Endothelial cell (in vitro differentiated cells): ENCODE measurements at regions not wholly inside any gene's neighbourhood (a gene's known extent, or its start where the extent isn't known, plus 50 kb on each side); places are given as distances from the start of the nearest gene placed in this dataset.

ENCODE experiments used
- DNase-seq: peaks from one replicate; pipeline ENCODE4 v3.0.0; 2021; ENCODE audit warnings: low spot score
- H3K27ac Mint-ChIP-seq: one replicate; pipeline ENCODE4 v1.8.0; 2021; ENCODE audit warnings: mixed read lengths, inconsistent platforms; ENCODE audit not compliant: unreplicated experiment
- H3K27me3 Mint-ChIP-seq: one replicate; pipeline ENCODE4 v1.8.0; 2021; ENCODE audit warnings: mild to moderate bottlenecking, moderate library complexity, mixed read lengths, inconsistent platforms; ENCODE audit not compliant: unreplicated experiment
- H3K36me3 Mint-ChIP-seq: one replicate; pipeline ENCODE4 v1.8.0; 2021; ENCODE audit warnings: mild to moderate bottlenecking, low read depth, mixed read lengths, inconsistent platforms; ENCODE audit not compliant: unreplicated experiment
- H3K4me1 Mint-ChIP-seq: one replicate; pipeline ENCODE4 v1.8.0; 2021; ENCODE audit warnings: mild to moderate bottlenecking, mixed read lengths, inconsistent platforms; ENCODE audit not compliant: unreplicated experiment
- H3K4me3 Mint-ChIP-seq: one replicate; pipeline ENCODE4 v1.8.0; 2021; ENCODE audit warnings: mild to moderate bottlenecking, mixed read lengths, inconsistent platforms; ENCODE audit not compliant: unreplicated experiment
- H3K9me3 Mint-ChIP-seq: one replicate; pipeline ENCODE4 v1.8.0; 2021; ENCODE audit warnings: mixed read lengths, inconsistent platforms; ENCODE audit not compliant: unreplicated experiment
- TF ChIP-seq, protein P1 (sequence below): fragments of 200-600 bp; sonication (generic); IDR thresholded peaks from one replicate; pipeline ENCODE4 v1.5.0; 2021; ENCODE audit warnings: antibody characterized with exemption; ENCODE audit not compliant: unreplicated experiment

DNA sequence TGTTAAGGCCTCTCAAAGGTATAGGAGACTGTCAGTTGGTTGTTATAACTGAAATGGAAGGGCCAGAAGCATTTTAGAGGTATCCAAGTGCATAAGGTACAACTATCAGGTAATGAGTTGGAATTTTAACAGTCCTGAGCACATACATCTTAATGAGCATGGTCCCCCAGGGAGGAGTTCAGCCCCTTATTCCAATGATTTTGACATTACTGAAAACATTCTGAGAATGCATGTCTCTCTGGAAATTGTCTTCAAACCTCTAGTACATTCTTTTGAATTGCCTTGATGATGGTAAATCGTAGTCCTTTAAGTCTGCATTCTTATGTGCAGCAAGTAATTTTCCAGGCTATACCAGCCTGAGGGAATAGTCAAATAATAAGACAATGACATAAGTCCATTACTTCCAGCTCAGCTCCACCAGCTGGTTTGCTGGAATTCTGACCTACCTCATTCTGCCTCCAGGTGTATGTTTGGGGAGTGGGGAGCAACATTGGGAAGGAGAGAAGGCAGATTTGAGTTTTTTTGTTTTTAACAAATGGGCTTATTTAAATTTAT is 239.2 kb downstream of the MSRB3 start:
- no peaks in the 10 kb centered on the region for H3K9me3 Mint-ChIP-seq
- H3K36me3 Mint-ChIP-seq: no peaks in the 10 kb centered on the region
- H3K27ac Mint-ChIP-seq: no peak overlapping the region
- no peaks in the 10 kb centered on the region for H3K4me1 Mint-ChIP-seq
- TF ChIP-seq, protein P1, sequence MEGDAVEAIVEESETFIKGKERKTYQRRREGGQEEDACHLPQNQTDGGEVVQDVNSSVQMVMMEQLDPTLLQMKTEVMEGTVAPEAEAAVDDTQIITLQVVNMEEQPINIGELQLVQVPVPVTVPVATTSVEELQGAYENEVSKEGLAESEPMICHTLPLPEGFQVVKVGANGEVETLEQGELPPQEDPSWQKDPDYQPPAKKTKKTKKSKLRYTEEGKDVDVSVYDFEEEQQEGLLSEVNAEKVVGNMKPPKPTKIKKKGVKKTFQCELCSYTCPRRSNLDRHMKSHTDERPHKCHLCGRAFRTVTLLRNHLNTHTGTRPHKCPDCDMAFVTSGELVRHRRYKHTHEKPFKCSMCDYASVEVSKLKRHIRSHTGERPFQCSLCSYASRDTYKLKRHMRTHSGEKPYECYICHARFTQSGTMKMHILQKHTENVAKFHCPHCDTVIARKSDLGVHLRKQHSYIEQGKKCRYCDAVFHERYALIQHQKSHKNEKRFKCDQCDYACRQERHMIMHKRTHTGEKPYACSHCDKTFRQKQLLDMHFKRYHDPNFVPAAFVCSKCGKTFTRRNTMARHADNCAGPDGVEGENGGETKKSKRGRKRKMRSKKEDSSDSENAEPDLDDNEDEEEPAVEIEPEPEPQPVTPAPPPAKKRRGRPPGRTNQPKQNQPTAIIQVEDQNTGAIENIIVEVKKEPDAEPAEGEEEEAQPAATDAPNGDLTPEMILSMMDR: no peak
- no peak for DNase-seq
- H3K27me3 Mint-ChIP-seq: peaks cover 1% of the 10 kb centered on the region
- no peak overlapping the region for H3K4me3 Mint-ChIP-seq

DNA sequence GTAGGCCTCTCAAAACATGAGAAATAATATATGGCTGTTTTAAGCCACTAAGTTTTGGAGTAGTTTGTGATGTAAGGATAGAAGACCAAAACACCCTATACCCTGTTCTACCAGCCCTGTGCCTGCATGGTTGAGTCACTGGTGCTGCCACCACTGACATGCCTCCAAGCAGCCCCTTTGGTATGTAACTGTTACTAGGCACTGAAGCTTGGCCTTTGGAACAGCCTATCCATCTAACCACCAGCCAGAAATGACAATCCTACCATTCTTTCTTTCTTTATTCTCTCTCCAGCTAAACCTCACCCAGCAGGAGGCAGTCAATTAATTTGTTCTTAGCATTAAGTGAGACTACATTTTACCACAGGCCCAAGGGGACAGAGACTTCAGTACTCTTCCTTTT is 240.3 kb downstream of the MSRB3 start:
- H3K4me3 Mint-ChIP-seq: no peak overlapping the region
- no peaks in the 10 kb centered on the region for H3K9me3 Mint-ChIP-seq
- H3K27me3 Mint-ChIP-seq: no peaks in the 10 kb centered on the region
- TF ChIP-seq, protein P1: no peak
- H3K4me1 Mint-ChIP-seq: no peaks in the 10 kb centered on the region
- no peak for DNase-seq
- no peaks in the 10 kb centered on the region for H3K36me3 Mint-ChIP-seq
- H3K27ac Mint-ChIP-seq: no peak overlapping the region

DNA sequence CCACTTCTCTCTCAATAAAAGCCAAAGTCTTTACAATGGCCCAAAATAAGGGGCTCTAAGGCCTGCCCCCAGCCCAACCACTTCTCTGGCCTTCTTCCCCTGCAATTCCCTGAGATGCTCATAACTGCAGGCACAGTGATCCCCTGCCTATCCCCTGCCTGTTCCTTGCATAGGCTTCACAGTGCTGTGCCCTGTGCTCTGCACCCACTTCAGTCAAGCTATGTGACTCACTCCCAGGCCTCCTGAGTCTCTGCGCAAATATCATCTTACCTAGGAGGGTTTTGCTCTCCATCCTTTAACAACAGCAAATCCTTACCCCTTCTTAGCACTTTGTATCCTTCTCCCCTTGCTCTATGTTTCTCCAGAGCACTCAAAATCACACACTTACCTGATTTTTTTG is 242.2 kb downstream of the MSRB3 start:
- no peaks in the 10 kb centered on the region for H3K36me3 Mint-ChIP-seq

DNA sequence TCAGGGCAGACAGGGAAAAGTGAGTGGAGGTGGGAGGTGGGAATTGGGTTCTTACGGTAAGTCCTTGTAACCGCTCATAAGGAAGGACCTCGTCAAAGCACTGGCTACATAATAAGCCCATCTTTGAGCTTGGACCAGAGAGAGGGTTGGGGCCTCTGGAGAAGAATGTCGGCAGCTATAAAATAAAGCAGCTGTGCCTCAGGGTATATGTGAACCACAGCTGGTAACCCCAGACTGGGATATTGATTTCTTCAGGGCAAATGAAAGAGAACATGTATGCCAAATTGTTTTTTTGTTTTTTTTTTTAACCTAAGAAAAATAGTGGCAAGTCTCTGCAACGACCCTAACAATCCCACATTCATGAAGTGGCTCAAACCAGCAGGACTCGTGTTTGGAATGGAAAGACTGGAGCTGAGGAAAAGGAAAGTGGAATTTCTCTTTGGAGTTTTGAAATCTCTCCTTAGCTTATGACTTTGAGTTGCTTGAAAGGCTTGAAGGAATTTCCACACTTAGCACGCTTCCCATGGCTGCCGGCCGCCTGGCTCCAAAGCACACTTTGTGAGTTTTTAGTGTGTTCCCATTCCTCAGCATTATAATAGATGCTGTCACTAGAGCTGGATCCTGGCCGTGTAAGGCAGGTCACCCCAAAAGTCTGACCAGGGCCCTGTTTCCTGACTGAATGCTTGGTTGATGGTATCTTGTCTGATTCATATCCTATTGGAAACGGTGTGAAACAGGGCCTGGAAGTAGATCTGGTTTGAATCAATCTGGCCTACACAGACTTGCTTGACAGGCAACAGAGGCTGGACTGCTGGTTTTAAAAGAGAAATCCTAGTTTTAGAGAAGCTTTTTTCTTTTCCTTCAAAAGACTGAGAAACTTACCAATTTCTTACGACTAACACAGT is 244.7 kb downstream of the MSRB3 start:
- H3K36me3 Mint-ChIP-seq: no peaks in the 10 kb centered on the region
- H3K4me3 Mint-ChIP-seq: no peak overlapping the region
- no peaks in the 10 kb centered on the region for H3K4me1 Mint-ChIP-seq
- no peaks in the 10 kb centered on the region for H3K27me3 Mint-ChIP-seq
- no peaks in the 10 kb centered on the region for H3K9me3 Mint-ChIP-seq
- no peak overlapping the region for H3K27ac Mint-ChIP-seq
- DNase-seq: no peak
- TF ChIP-seq, protein P1: no peak

More for the DNA sequence above, 242.2 kb downstream of the MSRB3 start:
- no peaks in the 10 kb centered on the region for H3K27me3 Mint-ChIP-seq
- TF ChIP-seq, protein P1: no peak
- DNase-seq: no peak
- H3K9me3 Mint-ChIP-seq: no peaks in the 10 kb centered on the region
- no peak overlapping the region for H3K4me3 Mint-ChIP-seq
- no peak overlapping the region for H3K27ac Mint-ChIP-seq
- H3K4me1 Mint-ChIP-seq: no peaks in the 10 kb centered on the region

DNA sequence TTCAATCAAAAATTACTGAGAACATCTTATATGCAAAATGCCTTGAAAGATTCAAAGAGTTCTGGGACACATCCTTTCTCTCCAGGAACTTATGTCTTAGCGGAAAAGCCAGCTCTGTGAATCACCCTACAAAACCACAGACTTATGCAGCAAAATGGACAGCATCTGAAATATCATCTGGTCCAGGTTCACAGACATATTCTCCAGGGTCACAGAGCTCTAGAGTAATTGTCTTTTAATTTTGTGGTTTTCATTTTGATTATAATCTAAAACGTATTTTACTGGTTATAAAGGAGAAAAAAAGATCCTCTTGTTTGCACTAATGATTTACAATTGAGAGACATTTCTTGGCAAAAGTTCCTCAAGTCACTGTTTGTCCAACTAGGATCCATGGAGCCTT is 246.2 kb downstream of the MSRB3 start:
- DNase-seq: no peak
- Mint-ChIP-seq H3K27ac (no peak overlapping the region), H3K4me3 (no peak overlapping the region), H3K4me1 (no peaks in the 10 kb centered on the region), H3K27me3 (no peaks in the 10 kb centered on the region), H3K9me3 (no peaks in the 10 kb centered on the region), H3K36me3 (no peaks in the 10 kb centered on the region)
- TF ChIP-seq, protein P1: no peak
